Esophagus squamous epithelium (tissue), 4 donors: ENCODE measurements at regions not wholly inside any gene's neighbourhood (a gene's known extent, or its start where the extent isn't known, plus 50 kb on each side); places are given as distances from the start of the nearest gene placed in this dataset.

ENCODE experiments used
- CTCF ChIP-seq, 6 experiments: fragments of 450-650 bp in 4 of 6; fragments of 200-600 bp in 2 of 6; sonication (generic) in 2 of 6; IDR thresholded peaks; one replicate each; pipeline ENCODE4 v1.5.1; 2016 to 2019; ENCODE audit warnings: antibody characterized with exemption in 6 of 6, mild to moderate bottlenecking in 4 of 6, moderate library complexity in 4 of 6
- POLR2A ChIP-seq, 4 donors: fragments of 450-650 bp; IDR thresholded peaks; one replicate each; pipeline ENCODE4 v1.6.1; 2017; ENCODE audit warnings: antibody characterized with exemption in 4 of 4, mild to moderate bottlenecking in 4 of 4, moderate library complexity in 3 of 4

GRCh38 chr6:92587525-92587924, 831.8 kb downstream of the EPHA7 start:
- no peak for TF ChIP-seq CTCF (IDR thresholded peaks at IDR 0.05)
- no peak for TF ChIP-seq POLR2A (IDR thresholded peaks at IDR 0.05)
